Activated CD8-positive, alpha-beta memory T cell treated with anti-CD3 and anti-CD28 coated beads, Interleukin-2, amount 10 ng/mL, durations not matched to agents 7 days and 5 days (primary cell): ENCODE measurements at regions not wholly inside any gene's neighbourhood (a gene's known extent, or its start where the extent isn't known, plus 50 kb on each side); places are given as distances from the start of the nearest gene placed in this dataset.
"Not testable (repeated sequence)": the region's sequence is repeated elsewhere in the genome, so short reads cannot be mapped to it uniquely, and the experiment has no call there.

Experiments used
- ATAC-seq: fragments of 150-1000 bp; cut with Tn5 transposase; one replicate; pipeline ENCODE4 v1.10.0; 2021; ENCODE audit warnings: moderate library complexity
- CTCF ChIA-PET: fragments of 350-600 bp; sonication (Branson Sonifier 250); formaldehyde crosslinking; loops from one replicate; lab custom pipeline; 2021; ENCODE audit warnings: antibody characterized with exemption; lab: Charles Lee
- DNase-seq: peaks from one replicate; pipeline ENCODE4 v3.0.0-alpha.2; 2020
- H3K27ac Mint-ChIP-seq: one replicate; pipeline ENCODE4 v1.8.0; 2021; ENCODE audit warnings: mild to moderate bottlenecking, mixed read lengths
- H3K27me3 Mint-ChIP-seq: one replicate; pipeline ENCODE4 v1.8.0; 2021; ENCODE audit warnings: mixed read lengths
- H3K36me3 Mint-ChIP-seq: one replicate; pipeline ENCODE4 v1.8.0; 2021; ENCODE audit warnings: mild to moderate bottlenecking, mixed read lengths
- H3K4me1 Mint-ChIP-seq: one replicate; pipeline ENCODE4 v1.8.0; 2021; ENCODE audit warnings: mixed read lengths
- H3K4me3 Mint-ChIP-seq: one replicate; pipeline ENCODE4 v1.8.0; 2021; ENCODE audit warnings: mild to moderate bottlenecking, moderate library complexity, mixed read lengths
- H3K9me3 Mint-ChIP-seq: one replicate; pipeline ENCODE4 v1.8.0; 2022; ENCODE audit warnings: low read depth, mixed read lengths

DNA sequence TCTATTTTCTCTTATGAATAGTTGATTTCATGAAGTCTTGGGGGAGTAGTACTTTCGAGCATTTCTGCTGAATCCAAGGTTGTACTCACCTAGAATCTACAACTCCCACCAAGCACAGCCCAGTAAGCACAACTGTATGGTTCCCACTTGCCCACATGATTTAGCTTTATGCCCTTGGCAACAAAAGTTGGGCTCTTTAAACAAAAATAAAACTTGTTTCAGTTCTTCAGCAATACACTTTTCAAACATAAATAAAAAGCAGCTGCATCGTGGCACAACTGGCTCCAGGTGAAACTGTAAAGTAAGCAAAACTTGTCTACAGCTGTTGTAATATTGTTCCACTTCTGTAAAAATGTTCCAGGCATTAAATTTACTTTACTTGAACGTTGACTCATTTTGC is 99.8 kb upstream of the FSIP2 start:
- CTCF ChIA-PET, result no interaction called here
- no peak overlapping the region for H3K4me3 Mint-ChIP-seq
- ATAC-seq, result no peak

DNA sequence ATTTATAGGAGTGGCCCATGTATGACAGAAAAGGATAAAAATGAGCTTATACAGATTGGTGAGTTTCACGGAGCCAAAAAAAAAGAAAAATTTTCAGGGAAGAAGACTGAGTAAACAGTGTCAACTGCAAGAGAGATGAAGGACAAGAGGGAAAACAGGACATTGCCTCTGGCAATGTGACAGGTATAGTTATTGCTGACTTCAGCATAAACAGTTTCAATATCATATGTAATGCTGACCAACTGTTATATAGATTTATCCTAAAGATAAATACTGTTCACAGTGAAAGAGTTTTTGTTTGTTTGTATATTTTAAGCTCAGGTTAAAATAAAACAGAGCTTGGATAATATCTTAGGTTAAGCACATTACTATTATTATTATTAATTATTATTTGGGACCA is 98.0 kb upstream of the FSIP2 start:
- CTCF ChIA-PET, result no interaction called here
- Mint-ChIP-seq H3K4me1 (no peaks in the 10 kb centered on the region), H3K4me3 (no peak overlapping the region), H3K27me3 (no peaks in the 10 kb centered on the region), H3K27ac (no peak overlapping the region), H3K9me3 (no peaks in the 10 kb centered on the region), H3K36me3 (no peaks in the 10 kb centered on the region)
- DNase-seq (no peak), ATAC-seq (no peak)

More for the DNA sequence above, 99.8 kb upstream of the FSIP2 start:
- Mint-ChIP-seq H3K9me3 (no peaks in the 10 kb centered on the region), H3K4me1 (no peaks in the 10 kb centered on the region), H3K36me3 (no peaks in the 10 kb centered on the region), H3K27me3 (no peaks in the 10 kb centered on the region), H3K27ac (no peak overlapping the region)
- DNase-seq, result no peak

DNA sequence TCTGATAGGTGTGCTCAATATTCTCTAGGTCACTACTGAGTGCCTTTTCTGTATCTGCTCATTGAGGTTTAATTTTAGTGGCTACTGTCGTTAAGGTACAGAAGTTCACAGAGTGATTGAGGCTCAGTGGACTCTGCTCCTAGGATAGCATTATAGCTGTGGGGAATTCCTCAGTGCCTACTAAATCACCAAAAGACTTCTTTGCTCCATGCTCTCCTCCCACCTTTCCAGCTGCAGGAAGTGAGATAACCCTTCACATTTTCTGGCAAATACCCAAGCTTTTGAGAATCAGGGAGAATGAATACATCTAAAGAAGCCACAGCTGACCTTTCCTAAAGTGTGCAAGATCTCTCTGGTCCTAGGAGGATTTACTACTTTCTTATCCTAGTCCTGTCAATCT is 95.2 kb upstream of the FSIP2 start:
- no peak for DNase-seq
- Mint-ChIP-seq H3K36me3 (no peaks in the 10 kb centered on the region), H3K9me3 (no peaks in the 10 kb centered on the region), H3K4me1 (no peaks in the 10 kb centered on the region), H3K27me3 (no peaks in the 10 kb centered on the region), H3K27ac (no peak overlapping the region), H3K4me3 (no peak overlapping the region)
- ATAC-seq, result no peak
- CTCF ChIA-PET, result no interaction called here

DNA sequence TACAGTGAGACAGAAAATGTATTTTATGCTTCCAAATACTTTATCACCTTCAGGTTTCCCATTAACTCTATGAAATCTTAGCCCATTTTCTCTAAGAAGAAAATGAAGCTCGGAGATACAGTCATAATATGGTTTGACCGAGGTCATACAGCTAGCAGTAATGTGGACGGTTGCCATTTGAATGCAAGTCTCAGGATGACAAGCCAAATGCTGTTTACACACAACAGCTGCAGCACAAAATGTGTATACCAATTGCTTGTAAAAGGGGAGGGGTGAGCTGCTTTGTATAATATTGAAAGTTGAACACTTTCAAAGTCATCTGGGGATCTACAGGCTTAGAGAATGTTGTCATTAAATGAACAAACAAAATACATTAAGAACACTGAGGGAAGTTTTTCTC is 93.8 kb upstream of the FSIP2 start:
- DNase-seq, result no peak
- Mint-ChIP-seq H3K36me3 (no peaks in the 10 kb centered on the region), H3K4me1 (no peaks in the 10 kb centered on the region), H3K27ac (no peak overlapping the region), H3K27me3 (no peaks in the 10 kb centered on the region), H3K4me3 (no peak overlapping the region), H3K9me3 (no peaks in the 10 kb centered on the region)
- CTCF ChIA-PET, result no interaction called here
- no peak for ATAC-seq

DNA sequence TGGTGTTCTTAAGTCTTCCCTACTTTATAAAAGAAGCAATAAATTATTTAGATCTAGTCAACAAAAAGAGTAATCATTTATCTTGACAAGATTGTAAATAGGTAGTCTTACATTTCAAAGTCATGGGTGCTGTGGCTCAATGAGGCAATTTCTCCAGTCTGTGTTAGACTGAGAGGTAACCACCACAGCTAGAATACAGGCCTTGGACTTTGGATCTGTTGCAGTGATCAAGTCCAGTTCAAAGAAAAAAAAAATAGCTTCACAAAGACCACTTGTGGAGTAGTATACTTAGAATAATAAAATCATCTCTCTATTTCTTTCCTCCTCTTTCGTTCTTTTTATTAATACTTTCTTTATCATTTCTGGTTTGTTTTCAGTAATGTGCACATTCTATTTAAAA is 93.1 kb upstream of the FSIP2 start:
- no peaks in the 10 kb centered on the region for H3K27me3 Mint-ChIP-seq
- no peaks in the 10 kb centered on the region for H3K4me1 Mint-ChIP-seq
- H3K4me3 Mint-ChIP-seq, result no peak overlapping the region
- no peaks in the 10 kb centered on the region for H3K36me3 Mint-ChIP-seq
- no peak for DNase-seq
- no peak for ATAC-seq
- H3K9me3 Mint-ChIP-seq, result no peaks in the 10 kb centered on the region
- CTCF ChIA-PET, result no interaction called here
- H3K27ac Mint-ChIP-seq, result no peak overlapping the region

DNA sequence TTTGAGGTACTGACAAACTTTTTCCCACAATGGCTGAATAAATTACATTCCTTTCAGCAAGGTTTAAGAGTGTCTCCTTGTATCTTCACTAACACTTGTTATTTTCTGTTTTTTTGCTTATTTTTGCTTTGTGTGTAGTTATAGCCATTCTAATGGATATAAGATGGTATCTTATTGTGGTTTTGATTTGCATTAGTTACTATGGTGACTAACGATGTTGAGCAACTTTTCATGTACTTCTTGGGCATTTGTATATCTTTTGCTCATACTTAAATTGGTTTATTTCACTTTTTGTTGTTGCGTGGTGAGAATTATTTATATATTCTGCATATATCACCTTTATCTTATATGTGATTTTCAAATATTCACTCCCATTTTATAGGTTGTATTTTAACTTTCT is 79.9 kb upstream of the FSIP2 start:
- Mint-ChIP-seq H3K36me3 (no peaks in the 10 kb centered on the region), H3K4me3 (no peak overlapping the region), H3K4me1 (no peaks in the 10 kb centered on the region), H3K9me3 (peaks cover 2% of the 10 kb centered on the region), H3K27me3 (no peaks in the 10 kb centered on the region), H3K27ac (no peak overlapping the region)
- ATAC-seq (no peak), DNase-seq (no peak)
- CTCF ChIA-PET, result no interaction called here

DNA sequence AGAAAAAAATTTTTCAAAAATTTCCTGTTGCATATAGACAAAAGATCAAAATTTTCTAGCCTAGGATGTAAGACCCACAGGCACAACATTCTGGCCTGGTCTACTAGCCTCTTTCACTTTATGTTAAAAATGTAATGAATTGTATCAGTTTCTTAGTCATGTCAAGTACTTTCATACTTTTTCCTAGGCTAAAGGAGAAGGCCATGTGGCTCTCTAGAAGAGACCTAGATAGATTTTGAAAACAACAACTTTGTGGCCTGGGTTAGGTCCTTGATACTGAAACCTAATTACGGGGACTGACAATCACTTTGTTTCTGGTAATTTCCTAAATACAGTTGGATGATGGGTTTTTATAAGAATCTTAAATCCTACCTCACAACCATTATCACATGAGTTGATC is 74.8 kb upstream of the FSIP2 start:
- ATAC-seq (no peak), DNase-seq (no peak)
- no peak overlapping the region for H3K27ac Mint-ChIP-seq
- CTCF ChIA-PET, result no interaction called here
- H3K27me3 Mint-ChIP-seq, result no peaks in the 10 kb centered on the region
- no peak overlapping the region for H3K4me3 Mint-ChIP-seq
- H3K4me1 Mint-ChIP-seq, result peaks cover 2% of the 10 kb centered on the region
- H3K9me3 Mint-ChIP-seq, result peaks cover 8% of the 10 kb centered on the region
- no peaks in the 10 kb centered on the region for H3K36me3 Mint-ChIP-seq

DNA sequence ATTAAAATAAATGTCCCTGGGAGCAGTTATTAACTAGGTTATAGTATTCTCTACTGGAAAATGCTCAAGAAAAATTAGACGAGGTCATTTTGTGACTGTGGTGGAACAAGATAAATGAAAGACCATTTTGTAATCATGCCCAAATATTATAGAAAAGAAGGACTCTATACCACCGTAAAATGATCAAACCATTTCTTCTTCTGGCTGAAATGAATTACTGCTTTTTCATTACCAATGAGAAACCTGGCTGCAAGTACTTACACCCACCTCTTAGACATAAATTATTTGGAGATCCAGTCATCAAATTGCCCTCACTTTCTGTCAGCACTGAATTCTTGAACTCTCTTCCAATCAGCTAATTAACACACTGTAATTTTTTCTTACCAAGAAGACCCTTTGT is 74.2 kb upstream of the FSIP2 start:
- Mint-ChIP-seq H3K27ac (no peak overlapping the region), H3K9me3 (peaks cover 8% of the 10 kb centered on the region), H3K36me3 (no peaks in the 10 kb centered on the region), H3K27me3 (no peaks in the 10 kb centered on the region), H3K4me1 (peaks cover 2% of the 10 kb centered on the region), H3K4me3 (no peak overlapping the region)
- CTCF ChIA-PET, result no interaction called here
- DNase-seq, result no peak
- ATAC-seq, result no peak

DNA sequence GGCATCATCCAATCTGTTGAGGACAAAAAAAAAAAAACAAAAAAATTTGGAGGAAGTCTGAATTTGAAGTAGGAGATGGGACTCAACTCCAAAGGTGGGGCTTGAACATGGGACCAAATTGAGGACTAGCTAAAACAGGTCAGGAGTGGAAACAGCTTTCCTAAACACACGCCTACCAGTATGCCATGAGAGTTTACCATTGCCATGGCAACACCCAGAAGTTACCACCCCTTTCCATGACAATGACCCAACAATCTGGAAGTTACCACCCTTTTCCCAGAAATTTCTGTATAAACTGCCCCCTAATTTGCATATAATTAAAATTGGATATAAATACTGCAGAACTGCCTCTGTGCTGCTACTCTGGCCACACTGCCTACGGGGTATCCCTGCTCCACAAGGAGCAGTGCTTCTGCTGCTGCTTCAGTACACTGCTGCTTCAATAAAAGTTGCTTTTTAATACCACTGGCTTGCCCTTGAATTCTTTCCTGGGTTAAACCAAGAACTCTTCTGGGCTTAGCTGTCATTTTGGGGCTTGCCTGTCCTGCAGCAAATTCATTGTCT is 73.3 kb upstream of the FSIP2 start:
- no peak overlapping the region for H3K4me3 Mint-ChIP-seq
- no peak overlapping the region for H3K27ac Mint-ChIP-seq
- no peaks in the 10 kb centered on the region for H3K27me3 Mint-ChIP-seq
- CTCF ChIA-PET, result no interaction called here
- no peaks in the 10 kb centered on the region for H3K36me3 Mint-ChIP-seq
- ATAC-seq (no peak), DNase-seq (no peak)
- peaks cover 8% of the 10 kb centered on the region for H3K9me3 Mint-ChIP-seq
- H3K4me1 Mint-ChIP-seq, result peaks cover 2% of the 10 kb centered on the region

DNA sequence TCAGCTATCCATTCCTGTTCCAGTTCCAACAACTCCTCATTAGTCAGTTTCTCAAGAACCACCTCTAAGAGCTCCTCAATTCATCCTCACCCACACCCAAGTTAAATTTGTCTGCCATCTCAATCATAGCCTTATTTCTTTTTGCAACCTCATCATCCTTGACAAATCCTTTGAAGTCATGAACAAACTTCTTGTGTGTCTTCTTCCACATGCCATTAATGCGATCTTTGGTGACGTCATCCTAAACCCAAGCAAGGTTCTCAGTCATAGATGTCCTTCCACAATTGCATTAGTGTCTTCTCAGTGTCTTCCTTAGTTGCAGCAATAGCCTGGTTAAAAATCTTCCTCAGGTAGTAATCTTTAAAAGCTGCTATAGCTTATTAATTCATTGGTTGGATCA is 71.2 kb upstream of the FSIP2 start:
- no peaks in the 10 kb centered on the region for H3K36me3 Mint-ChIP-seq
- no peak overlapping the region for H3K27ac Mint-ChIP-seq
- DNase-seq (no peak), ATAC-seq (no peak)
- H3K4me1 Mint-ChIP-seq, result peaks cover 2% of the 10 kb centered on the region
- no peaks in the 10 kb centered on the region for H3K27me3 Mint-ChIP-seq
- peaks cover 8% of the 10 kb centered on the region for H3K9me3 Mint-ChIP-seq
- no peak overlapping the region for H3K4me3 Mint-ChIP-seq
- CTCF ChIA-PET, result no interaction called here

DNA sequence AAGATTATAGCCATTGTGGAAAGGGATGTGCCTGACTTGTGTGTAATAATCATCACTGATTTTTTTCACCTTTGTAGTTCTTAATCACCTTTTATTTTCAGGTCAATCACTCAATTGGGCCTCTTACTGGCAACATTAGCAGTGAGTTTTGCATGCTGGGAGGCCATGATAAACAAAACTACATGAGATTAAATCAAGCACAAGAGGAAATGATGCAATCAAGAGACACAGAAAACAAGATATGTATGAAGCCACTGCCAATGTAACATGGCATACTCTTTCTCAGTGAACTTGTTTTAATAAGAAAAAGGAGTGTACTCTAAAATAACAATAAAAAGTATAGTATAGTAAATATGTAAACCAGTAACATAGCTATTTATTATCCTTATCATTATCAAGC is 69.9 kb upstream of the FSIP2 start:
- Mint-ChIP-seq H3K36me3 (no peaks in the 10 kb centered on the region), H3K27me3 (no peaks in the 10 kb centered on the region), H3K4me3 (no peak overlapping the region), H3K9me3 (peaks cover 8% of the 10 kb centered on the region), H3K4me1 (peaks cover 2% of the 10 kb centered on the region), H3K27ac (no peak overlapping the region)
- CTCF ChIA-PET, result no interaction called here
- DNase-seq, result no peak
- ATAC-seq, result no peak

DNA sequence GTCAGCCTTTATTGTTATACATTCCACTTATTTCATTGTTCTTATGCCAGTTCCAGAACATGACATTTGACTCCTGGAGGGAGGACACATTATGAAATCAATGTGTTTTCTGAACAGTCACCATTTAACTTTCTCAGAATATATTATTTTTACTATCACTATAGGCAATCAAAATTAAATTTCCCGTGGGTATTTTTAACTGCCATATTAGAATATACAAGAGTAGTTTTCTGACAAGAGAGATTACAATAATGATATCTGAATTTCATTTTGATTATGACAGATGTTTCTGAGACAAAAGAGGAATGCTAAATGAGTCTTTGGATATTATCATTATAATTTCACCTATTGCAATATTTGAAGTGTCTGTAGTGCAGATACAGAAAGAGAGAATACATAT is 64.4 kb upstream of the FSIP2 start:
- Mint-ChIP-seq H3K27me3 (no peaks in the 10 kb centered on the region), H3K9me3 (no peaks in the 10 kb centered on the region), H3K4me3 (no peak overlapping the region), H3K36me3 (no peaks in the 10 kb centered on the region), H3K27ac (no peak overlapping the region), H3K4me1 (no peaks in the 10 kb centered on the region)
- ATAC-seq (no peak), DNase-seq (no peak)
- CTCF ChIA-PET, result no interaction called here

DNA sequence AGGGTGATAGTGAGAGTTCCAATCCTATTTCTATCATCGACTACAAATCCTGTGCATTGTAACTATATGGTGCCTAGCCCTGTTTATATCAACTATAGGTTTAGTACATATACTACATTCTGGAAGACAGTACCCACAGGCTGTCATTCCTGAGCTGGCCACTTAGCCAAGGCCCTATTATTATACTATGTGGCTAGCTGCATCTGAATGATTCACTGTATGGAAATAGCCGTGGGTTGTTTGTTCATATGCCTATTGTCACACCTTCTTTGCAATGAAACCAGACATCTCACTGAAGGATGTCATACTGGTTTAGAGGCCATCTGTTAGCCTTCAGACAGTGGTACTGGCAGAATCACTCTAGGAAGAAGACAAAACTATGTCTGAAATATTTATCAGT is 62.3 kb upstream of the FSIP2 start:
- CTCF ChIA-PET, result no interaction called here
- no peaks in the 10 kb centered on the region for H3K4me1 Mint-ChIP-seq
- ATAC-seq, result no peak

DNA sequence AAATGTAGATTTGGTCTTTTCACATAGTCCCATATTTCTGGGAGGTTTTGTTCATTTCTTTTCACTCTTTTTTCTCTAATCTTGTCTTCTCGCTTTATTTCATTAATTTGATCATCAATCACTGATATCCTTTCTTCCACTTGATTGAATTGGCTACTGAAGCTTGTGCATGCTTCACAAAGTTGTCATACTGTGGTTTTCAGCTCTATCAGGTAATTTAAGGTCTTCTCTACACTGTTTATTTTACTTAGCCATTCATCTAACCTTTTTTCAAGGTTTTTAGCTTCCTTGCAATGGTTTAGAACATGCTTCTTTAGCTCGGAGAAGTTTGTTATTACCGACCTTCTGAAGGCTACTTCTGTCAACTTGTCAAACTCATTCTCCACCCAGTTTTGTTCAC is 51.6 kb upstream of the FSIP2 start:
- DNase-seq, H3K27ac Mint-ChIP-seq, H3K4me1 Mint-ChIP-seq, CTCF ChIA-PET, H3K4me3 Mint-ChIP-seq, H3K36me3 Mint-ChIP-seq, H3K27me3 Mint-ChIP-seq, ATAC-seq, H3K9me3 Mint-ChIP-seq: not testable (repeated sequence)

More for the DNA sequence above, 62.3 kb upstream of the FSIP2 start:
- Mint-ChIP-seq H3K36me3 (no peaks in the 10 kb centered on the region), H3K9me3 (no peaks in the 10 kb centered on the region), H3K4me3 (no peak overlapping the region), H3K27ac (no peak overlapping the region), H3K27me3 (no peaks in the 10 kb centered on the region)
- DNase-seq, result no peak

DNA sequence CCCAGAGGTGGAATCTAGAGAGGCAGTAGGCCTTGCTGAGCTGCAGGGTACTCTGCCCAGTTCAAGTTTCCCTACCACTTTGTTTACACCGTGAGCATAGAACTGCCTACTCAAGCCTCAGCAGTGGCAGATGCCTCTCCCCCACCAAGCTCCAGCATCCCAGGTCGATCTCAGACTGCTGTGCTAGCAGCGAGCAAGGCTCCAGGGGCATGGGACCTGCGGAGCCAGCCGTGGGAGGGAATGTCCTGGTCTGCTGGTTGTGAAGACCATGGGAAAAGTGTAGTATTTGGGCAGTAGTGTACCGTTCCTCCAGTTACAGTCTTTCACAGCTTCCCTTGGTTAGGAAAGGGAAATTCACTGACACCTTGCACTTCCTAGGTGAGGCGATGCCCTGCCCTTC is 50.6 kb upstream of the FSIP2 start:
- no peaks in the 10 kb centered on the region for H3K36me3 Mint-ChIP-seq
- H3K9me3 Mint-ChIP-seq, result peaks cover 1% of the 10 kb centered on the region
- CTCF ChIA-PET, result no interaction called here
- H3K27me3 Mint-ChIP-seq, result no peaks in the 10 kb centered on the region
- H3K27ac Mint-ChIP-seq, result no peak overlapping the region
- ATAC-seq (no peak), DNase-seq (no peak)
- H3K4me1 Mint-ChIP-seq, result no peaks in the 10 kb centered on the region
- H3K4me3 Mint-ChIP-seq, result no peak overlapping the region
